HG03571 (cell line): ENCODE measurements at regions not wholly inside any gene's neighbourhood (a gene's known extent, or its start where the extent isn't known, plus 50 kb on each side); places are given as distances from the start of the nearest gene placed in this dataset.

ENCODE experiments used
- ATAC-seq: cut with Tn5 transposase; IDR thresholded peaks from one replicate; pipeline ENCODE4 v1.9.1; 2021; ENCODE audit not compliant: unreplicated experiment

DNA sequence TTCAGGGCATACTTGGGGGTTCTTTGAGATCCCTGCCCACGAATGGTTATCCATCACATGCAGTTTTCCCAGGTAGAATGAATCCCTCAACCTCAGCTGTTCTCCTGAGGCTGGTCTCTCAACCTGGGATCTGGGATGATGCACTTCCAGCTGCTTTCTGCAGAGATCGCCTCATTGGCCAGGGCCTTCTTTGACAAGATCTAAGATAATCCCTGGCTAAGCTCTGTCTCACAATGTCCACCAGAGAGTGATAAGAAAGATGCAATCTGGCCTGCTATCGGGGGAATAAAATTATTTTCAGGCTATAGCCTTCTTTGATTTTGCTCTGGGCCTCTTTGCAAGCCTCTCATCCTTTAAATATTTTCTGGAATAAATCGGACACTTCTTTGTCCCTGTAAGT lies 1021.1 kb downstream of the EFNB2 start:
- ATAC-seq: no peak

DNA sequence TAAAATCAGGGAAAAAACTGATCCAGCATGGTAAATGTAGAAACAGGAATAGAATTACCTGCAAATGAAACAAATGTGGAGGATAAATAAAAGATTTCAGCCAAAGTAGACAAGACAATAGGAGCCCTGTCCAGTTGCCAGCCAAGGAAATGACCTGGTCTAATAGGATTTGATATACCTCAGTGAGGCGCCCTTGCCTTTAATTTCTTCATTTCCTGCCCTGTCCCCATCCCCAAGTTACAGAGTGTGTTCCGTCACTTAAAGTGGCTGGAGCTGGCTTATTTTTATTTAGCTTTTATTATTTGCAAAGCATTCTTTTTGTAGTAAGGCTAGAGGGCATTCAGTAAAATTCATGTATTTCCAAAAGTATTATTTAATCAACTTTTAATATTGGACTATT lies 1022.0 kb downstream of the EFNB2 start:
- no peak for ATAC-seq

DNA sequence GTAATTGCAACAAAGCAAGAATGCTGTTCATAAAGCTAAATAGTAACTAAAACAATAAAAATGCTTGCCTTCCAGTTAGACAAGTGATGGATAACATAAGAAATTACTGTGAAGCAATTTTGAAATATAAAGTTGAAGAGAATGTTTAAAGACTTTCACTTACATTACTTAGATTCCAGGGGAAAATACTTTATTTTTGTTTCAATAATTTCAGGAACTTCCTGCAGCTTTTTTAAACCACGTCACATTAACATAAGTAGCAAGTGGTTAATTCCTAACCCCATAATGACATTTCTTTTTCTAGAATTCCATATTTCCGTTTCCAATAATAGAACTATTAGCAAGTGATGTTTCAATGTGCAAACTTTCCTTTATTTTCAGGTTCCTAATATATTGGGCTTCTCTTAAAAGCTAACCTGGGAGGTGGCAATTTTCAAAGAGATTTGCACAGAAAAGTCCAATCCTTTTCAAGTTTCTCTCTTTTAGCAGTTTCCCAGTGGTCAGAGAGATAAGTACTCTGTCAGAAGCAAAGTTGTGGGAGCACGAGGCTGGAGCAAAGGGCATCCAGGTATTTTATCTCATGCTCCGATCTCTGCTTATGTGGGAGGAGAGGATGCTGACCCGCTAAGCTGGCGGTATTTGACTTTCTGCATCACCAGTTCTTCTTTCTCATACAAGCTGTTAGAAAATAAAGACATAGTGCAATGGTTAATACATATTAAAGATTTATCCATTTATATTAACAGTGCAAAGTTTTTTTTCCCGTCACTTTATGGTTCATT lies 1025.3 kb downstream of the EFNB2 start:
- ATAC-seq: no peak

DNA sequence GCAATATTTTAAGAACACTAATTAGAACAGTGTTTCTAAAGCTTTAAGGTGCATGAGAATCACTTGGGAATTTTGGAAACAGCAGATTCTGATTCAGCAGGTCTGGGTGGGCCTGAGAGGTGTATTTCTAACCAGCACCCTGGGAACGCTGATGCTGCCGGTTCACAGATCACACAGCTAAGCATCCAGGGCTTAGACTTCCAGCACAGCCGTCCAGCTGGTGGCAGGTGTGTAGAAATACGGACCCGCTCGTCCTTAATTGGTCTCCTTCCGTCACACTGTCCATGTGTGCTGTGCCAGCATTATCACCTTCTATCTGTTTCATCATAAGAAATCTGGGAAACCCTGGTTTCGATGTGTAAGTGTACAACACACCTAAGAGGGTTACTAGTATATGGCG lies 1029.0 kb downstream of the EFNB2 start:
- no peak for ATAC-seq

DNA sequence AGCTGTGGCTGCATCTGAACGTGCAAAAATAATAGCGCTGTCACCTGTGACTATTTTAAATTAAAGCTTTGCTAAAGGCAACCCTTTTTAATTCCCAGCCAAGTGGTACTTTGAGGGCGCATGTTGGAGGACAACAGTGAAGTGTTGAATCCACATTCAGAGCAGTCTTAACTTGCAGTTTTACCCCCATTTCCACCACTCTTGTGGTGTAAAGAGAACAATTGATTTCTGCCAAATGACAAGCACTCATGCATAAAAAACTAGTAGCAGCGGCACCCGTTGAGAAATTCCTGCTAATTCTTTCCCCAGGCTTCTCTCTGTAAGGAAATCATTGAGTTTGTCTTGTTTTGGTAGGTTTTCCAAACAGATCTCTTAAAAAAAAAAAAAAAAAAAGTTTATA lies 1033.3 kb downstream of the EFNB2 start:
- ATAC-seq: no peak

DNA sequence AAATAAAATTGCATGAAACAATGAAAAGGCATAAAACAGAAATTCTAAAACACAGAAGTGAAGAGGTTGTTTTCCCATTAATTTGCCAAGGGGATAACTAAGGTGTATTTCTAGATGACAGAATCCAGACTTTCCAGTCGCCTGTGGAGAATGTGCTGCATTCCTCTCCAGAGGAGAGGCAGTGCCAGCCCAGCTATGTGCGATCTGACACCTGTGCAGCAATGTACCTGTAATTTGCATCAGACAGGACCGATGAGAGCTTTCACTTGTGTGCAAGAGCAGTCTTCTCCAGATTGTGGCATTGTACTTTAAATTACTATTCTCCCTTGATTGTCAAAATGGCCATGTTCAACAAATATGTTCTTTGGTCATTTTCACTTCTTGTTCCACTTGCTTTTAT lies 1037.9 kb downstream of the EFNB2 start:
- no peak for ATAC-seq

DNA sequence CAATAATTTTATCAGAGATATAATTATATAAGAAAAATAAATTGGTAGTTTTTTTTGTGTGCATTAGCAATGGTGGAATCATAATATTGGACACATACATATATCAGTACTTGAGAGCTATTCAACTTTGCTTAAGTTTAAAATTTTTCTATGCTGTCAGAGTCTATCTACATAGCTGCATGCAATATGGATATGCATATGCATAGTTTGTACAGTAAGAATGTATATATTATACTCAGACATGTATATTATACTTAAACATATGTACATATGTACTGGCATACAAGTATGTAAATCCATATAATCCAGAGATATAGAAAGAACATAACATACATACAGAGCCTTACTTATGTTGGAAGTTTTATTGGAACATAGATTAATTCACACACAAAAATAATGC lies 1043.2 kb downstream of the EFNB2 start:
- ATAC-seq: no peak

DNA sequence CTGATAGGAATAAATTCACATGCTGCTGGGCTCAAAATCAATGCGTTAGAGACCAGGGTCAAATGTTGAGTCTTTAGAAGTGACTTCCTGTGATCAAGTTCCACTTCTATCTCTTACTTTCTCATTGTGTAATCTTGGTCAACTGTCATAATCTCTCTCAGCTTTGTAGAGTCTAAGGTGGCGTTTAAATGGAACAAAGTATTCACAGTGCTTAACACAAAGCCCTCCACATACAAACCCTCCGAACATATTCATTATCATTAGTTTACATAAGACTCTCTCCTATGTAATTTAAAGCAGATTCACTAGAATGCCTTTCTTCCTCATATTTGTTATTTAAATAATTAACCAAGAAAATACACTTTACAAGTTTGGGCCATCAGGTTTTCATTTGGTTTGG lies 1044.1 kb downstream of the EFNB2 start:
- ATAC-seq: no peak

DNA sequence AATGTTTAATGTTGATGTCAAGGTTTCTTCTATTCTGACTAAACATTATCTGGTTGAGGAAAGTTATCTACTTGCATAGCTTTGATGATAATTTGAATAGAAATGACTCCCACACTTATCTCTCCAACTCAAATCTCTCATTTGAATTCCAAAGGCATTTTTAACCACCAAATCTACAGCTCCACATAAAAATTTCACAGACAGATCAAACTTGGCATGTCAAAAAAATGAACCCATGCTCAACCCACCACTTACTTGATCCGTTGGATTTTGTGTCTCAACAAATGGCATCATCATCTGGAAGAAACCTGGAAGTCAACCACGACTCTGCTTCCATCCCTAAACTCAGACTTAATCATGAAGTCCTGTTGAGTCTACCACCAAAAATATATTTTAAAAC lies 1050.4 kb downstream of the EFNB2 start:
- no peak for ATAC-seq

DNA sequence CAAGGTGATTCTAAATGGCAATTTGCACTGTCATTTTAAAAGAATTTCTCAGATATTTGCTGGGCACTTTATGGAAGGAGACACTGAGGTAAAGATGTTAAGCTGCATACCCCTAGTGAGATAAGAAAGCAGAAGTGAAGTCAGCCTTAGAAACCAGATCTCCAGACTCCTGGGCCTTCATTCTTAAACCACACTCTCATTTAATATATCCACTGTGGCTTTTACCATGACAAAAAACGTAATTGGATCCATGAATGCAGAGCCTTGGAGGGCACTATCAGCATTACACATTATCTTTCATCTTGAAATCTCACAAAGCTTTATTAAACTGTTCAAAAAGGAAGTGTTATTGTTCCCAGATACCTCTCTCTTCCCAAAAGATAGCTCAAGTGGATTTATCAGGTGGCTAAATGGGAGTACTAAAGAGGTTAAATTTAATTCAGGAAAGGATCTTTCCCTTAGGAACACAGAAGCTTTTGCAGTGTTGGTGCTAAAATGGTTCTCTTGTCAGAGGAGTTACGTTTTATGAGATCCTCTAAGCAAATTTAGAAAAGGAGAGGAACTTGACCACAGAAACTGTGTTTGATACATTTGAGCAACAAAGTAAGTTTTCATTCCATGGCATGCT lies 1060.4 kb downstream of the EFNB2 start:
- no peak for ATAC-seq

DNA sequence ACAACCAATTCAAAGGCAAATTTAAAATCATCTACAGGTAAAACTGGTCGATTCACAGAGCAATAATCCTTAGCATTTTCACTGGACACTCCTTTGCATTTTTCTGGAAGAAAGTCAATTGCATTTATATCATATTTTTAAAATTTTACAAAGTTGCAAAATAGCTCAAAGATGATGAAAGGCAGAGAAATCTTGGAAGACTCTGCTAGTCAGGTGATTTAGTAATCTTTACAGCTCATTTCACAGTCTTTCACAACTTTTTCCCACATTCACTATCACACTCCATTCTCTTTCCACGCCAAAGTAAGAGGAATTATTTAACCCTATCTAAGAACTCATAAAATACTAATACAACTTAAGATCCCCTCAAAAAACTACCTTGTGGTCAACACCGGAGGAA lies 1063.8 kb downstream of the EFNB2 start:
- ATAC-seq: no peak

DNA sequence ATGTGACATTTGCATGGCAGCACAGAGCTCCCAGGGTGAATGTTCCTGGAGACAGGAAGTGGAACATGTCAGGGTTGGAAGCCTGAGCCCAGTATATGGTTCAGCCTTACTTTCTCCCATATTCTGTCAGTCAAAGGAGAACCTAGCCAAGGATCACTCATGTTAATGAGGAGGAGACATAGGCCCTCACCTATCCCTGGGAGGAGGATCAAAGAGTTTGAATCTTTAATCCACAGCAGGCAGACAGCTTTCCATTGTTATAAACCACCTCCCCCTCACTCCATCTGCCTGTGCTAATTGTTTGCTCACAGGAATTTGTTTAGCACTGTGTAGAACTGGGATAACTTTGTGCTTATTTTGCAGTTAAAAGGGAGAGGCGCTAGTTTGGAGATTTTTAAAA lies 1069.1 kb downstream of the EFNB2 start:
- no peak for ATAC-seq

DNA sequence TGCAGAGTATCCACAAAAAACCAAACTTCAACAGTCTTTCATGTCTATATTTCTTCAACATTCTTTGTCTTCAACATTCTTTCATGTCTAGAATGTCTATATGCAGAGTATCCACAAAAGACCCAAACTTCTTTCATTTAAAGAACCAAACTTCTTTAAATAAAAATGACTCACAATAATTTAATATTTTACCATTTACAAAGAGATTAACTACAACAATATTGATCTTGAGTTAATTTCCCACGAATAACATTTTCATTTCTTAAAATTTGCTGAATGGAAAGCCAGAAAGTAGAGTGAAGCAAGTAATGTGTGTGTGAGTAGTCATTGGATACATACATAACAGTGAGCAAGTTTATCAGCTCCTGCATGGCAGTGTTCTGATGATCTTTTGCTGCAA lies 1069.7 kb downstream of the EFNB2 start, which contains the start of gene DAOA:
Gene DAOA (plus strand): TSS at position 301 of the 400 bp plus-strand sequence.
- ATAC-seq: no peak

DNA sequence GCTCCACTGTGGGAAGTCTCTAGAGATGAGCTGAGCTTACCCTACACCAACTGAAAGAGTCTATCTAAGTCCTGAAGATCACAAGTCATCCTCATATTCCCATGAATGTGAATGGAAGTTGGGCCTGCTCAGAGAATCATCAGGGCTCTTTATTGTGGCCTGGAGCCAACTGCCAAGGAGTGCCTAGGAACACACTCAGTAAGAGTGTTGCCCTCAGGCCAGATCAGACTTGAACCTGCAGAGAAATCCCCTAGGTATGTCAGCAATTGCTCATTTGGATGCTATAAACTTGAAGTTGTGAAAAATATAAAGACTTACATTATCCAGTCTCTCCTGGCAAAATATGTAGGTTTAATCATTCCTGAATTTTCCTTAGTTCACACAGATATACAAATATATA lies 1070.2 kb downstream of the EFNB2 start:
- no peak for ATAC-seq

DNA sequence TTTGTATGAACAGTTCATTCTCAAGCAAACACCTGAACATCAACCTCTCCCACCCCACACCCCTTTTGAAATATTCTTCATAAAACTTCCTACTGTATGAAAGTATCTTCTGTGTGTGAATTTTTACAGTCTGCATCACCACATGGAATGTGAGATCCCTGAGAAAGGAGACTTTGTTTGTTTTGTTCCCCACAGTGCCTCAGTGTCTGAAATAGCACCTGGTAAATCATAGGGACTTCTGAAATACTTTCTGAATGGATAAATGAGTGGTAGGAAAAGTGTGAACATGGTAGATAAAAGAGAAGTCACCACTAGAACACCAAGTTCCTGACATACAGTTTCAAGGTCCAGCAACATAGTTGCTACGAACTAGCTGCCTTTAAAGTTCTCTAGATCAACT lies 1071.2 kb downstream of the EFNB2 start:
- ATAC-seq: no peak

DNA sequence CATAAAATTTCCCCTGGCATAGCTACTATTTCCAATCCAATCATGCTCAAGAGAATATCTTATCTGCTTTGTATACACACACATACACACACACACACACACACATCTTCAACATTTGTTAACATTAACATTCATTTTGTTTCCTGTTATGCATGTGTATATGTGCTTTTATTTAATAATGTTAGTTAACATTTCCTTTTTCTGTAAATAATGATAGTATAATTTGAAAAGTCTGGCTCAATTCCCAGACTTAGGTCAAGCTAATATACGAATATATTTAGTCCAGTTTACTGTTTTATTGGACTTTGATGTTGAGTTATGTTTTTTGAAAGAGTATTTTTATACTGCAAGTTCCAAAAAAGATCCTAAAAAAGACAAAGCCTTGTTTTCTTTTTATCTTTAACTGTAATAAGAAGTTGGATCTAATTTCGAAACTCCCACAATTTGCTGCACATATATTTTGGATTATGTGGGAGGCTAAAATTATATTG lies 1072.4 kb downstream of the EFNB2 start:
- no peak for ATAC-seq

DNA sequence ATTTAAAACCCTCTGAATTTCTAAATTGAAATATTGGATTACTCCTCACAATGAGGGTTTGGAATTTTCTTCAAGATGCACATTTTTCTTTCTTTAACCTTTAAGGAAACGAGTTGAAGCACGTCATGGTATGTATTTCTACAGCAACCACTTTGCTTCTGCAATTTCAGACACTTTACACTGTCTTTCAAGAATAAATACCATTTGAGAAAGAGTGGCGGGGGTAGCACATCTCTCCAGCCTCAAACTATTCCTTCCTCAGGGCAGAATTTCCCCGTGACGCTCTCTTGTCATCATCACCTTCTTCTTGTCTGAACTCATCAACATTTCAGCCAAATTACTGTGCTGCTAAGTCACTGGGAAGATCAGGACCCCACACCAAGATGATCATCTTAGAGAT lies 1073.4 kb downstream of the EFNB2 start:
- no peak for ATAC-seq

DNA sequence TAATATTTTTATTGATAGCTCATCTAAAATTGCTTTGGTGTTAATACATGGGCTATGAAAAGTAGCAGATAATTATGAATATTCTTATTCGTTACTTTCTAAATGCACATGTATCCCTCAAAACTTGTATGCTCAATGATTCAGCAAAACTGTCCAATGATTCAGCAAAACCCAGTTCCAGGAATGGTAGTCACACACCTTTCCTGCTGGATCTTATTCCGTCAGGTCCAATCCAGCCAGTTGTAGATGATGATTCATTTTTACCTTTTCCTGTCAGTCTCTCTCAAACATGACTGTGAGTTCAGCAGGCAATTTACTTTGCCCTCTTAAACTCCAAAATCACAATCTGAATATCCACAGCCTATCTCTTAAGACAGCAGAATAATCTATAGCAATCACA lies 1082.6 kb downstream of the EFNB2 start:
- ATAC-seq: no peak

DNA sequence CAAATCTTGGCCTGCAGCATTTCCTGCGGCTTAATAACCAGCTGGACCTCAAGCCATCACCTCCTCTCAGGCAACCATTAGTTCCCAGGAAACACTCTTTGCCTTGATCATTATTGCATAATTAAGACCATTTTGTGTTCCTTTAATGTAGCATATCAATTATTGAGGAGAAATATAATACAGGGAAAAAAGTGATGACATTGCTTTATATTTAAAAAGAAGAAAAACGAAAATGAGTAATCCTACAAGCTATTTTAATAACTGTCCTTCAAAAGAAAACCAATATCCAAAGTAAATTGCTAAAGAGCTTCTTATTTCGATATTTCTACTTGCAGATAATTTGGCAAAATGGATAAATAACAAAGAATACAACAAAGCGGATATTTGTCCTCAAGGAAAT lies 1084.7 kb downstream of the EFNB2 start:
- no peak for ATAC-seq

DNA sequence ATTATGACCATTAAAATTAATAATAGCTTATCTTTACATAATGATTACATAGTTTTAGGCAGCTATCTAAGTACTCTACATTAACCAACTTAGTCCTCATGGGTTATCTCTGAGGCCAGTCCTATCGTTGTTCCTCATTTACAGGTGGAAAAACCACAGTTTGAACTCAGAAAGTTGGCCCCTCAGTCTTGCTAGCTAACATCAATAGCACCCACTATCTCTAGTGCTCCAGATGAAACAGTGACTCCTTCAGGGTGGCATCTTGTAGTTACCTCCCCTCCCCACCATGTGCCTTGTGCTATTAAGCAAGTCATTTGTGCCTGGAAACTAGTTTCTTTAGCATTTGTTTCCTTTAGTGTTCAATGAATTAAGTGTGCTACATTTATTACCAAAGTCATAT lies 1086.7 kb downstream of the EFNB2 start:
- no peak for ATAC-seq

DNA sequence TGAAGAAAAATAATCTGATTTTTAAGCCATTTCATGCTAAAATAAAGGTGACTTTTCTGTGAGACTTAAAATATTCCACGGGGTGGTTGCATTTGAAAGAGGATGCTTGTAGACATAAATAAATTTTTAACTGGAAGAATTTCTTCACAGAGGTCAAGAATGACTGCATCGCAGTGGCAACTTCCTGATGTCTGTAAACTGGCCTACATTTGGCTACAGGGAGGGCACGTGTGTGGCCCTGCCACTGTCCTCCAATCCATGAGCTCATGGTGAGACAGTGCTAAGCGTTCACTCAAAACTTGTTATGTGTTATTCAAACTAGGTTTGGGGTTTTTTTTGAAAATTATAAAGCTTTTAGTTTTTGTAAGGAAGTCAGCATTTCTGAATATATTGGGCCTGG lies 1089.3 kb downstream of the EFNB2 start:
- ATAC-seq: no peak

DNA sequence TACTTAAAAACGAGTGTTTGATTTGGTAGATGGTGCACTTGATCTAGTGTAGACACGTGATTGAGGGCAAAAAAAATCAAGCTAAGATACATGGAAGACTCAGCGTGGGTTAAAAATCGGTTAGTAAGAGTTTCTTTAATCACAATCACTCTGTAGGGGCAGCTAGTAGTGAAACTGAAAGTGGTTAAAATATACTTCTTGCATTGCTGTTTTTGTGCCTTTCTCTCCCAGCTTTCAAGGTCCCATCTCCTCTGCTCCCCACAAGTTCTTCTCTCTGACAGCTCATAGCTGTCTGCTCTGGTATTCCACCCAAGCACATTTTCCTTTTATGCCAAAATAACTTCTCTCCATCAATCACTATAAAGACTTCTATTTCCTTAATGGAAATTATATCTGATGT lies 1089.7 kb downstream of the EFNB2 start:
- no peak for ATAC-seq
